OCI-LY7 (cell line): ENCODE measurements at regions not wholly inside any gene's neighbourhood (a gene's known extent, or its start where the extent isn't known, plus 50 kb on each side); places are given as distances from the start of the nearest gene placed in this dataset.

ENCODE experiments used
- CTCF ChIP-seq: fragments of 200-600 bp; sonication (generic); conservative IDR thresholded peaks from 2 replicates; pipeline ENCODE4 v1.5.1; 2014; ENCODE audit warnings: mild to moderate bottlenecking, antibody characterized with exemption, low read length, moderate library complexity, mixed read lengths
- EZH2phosphoT487 ChIP-seq: fragments of 200-600 bp; sonication (generic); IDR thresholded peaks from 2 replicates; pipeline ENCODE4 v1.6.1; 2018; ENCODE audit warnings: low read depth, borderline replicate concordance, mild to moderate bottlenecking, mixed run types, antibody characterized with exemption, low read length, moderate library complexity, mixed read lengths

DNA sequence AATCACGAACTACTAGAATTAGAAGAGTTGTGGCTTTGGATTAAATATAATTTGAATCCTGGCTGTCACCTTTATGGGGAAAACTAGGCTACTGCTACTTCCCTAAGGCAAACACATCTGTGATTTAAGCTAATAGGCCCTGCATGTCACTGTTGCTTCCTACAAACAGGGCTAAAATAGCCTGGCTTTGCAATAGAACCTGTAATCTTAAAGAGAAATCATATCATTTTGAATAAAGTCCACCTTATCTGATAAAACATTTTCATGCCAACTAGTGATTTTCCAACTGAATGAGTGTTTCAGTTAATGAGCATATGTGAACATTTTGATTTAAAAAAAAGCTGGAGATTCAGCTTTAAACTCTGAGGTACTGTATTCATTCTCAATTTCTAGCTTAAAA, 208.0 kb downstream of the GPR37 start:
- TF ChIP-seq CTCF (no peak), EZH2phosphoT487 (no peak)
